Natural killer cell treated with Interleukin-12 subunit alpha and Interleukin-12 subunit beta and Interleukin-15 and Interleukin-18, amount 100 ng/mL, for 72 hours (primary cell): ENCODE measurements at regions not wholly inside any gene's neighbourhood (a gene's known extent, or its start where the extent isn't known, plus 50 kb on each side); places are given as distances from the start of the nearest gene placed in this dataset.
A peak's percentile ranks its signal among the peaks of the same experiment; 100 is the strongest.

Experiments used
- ATAC-seq, 2 donors: fragments of 150-1000 bp; cut with Tn5 transposase in 1 of 2; sonication (Bioruptor Pico), chemical (Tn5 transposase) in 1 of 2; 2 replicates each; pipeline ENCODE4 v1.10.0; 2021
- DNase-seq: peaks from one replicate; pipeline ENCODE4 v3.0.0; 2022; ENCODE audit warnings: low spot score
- H3K27ac Mint-ChIP-seq, 2 donors: 1 replicate in 1 of 2; 2 replicates in 1 of 2; pipeline ENCODE4 v1.8.0; 2022; ENCODE audit warnings: mixed read lengths in 2 of 2, mild to moderate bottlenecking in 1 of 2, moderate library complexity in 1 of 2
- H3K27me3 Mint-ChIP-seq, 2 donors: 1 replicate in 1 of 2; 2 replicates in 1 of 2; pipeline ENCODE4 v1.8.0; 2022; ENCODE audit warnings: mixed read lengths in 2 of 2
- H3K36me3 Mint-ChIP-seq: one replicate; pipeline ENCODE4 v1.8.0; 2022; ENCODE audit warnings: mixed read lengths
- H3K4me1 Mint-ChIP-seq, 2 donors: 1 replicate in 1 of 2; 2 replicates in 1 of 2; pipeline ENCODE4 v1.8.0; 2022; ENCODE audit warnings: low read depth in 2 of 2, mixed read lengths in 2 of 2, mild to moderate bottlenecking in 1 of 2
- H3K4me3 Mint-ChIP-seq: one replicate; pipeline ENCODE4 v1.8.0; 2022; ENCODE audit warnings: mixed read lengths
- H3K9me3 Mint-ChIP-seq: 2 replicates; pipeline ENCODE4 v1.8.0; 2022; ENCODE audit warnings: mixed read lengths

DNA sequence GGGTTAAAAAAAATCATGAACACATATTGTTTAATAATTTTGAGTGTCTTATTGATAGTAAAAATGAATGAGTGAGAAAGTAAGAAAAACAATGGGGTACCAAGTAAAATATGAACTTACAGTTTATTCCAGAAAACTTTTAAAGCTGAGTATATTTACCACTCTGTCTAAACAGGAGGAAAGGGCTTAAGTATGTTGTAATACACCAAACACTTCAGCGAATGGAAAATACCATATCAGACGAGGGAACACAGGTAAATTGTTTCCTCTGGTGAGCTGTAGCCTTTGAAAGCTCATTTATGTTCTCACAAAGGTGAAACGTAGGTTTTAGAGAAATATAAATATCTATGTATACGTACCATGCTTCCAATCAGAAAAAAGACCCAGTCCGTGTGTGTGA, 1209.6 kb upstream of the ZEB2 start:
- no peak for ATAC-seq

GRCh38 chr2:145728511-145728910, 1208.6 kb upstream of the ZEB2 start:
- Mint-ChIP-seq H3K4me1 (peaks cover 0 to 14% of the 10 kb centered on the region in 2 donors), H3K4me3 (no peak overlapping the region), H3K36me3 (no peaks in the 10 kb centered on the region), H3K27ac (no peak overlapping the region), H3K9me3 (peaks cover 5% of the 10 kb centered on the region), H3K27me3 (peaks cover 2 to 28% of the 10 kb centered on the region in 2 donors)
- ATAC-seq (no peak), DNase-seq (no peak)

More for the DNA sequence above, 1209.6 kb upstream of the ZEB2 start:
- Mint-ChIP-seq H3K9me3 (peaks cover 5% of the 10 kb centered on the region), H3K27ac (no peak overlapping the region), H3K36me3 (no peaks in the 10 kb centered on the region), H3K27me3 (peaks cover 2 to 33% of the 10 kb centered on the region in 2 donors), H3K4me1 (peaks cover 0 to 9% of the 10 kb centered on the region in 2 donors), H3K4me3 (no peak overlapping the region)
- no peak for DNase-seq

GRCh38 chr2:145725876-145726275, 1206.0 kb upstream of the ZEB2 start:
- Mint-ChIP-seq H3K4me3 (no peak overlapping the region), H3K9me3 (peaks cover 5% of the 10 kb centered on the region), H3K27ac (no peak overlapping the region), H3K4me1 (peaks cover 0 to 17% of the 10 kb centered on the region in 2 donors), H3K36me3 (no peaks in the 10 kb centered on the region), H3K27me3 (peaks cover 0 to 8% of the 10 kb centered on the region in 2 donors)
- DNase-seq (no peak), ATAC-seq (peak; percentile 59 to 60)

- H3K4me3 Mint-ChIP-seq: no peak overlapping the region
- H3K9me3 Mint-ChIP-seq: peaks cover 5% of the 10 kb centered on the region
- H3K27ac Mint-ChIP-seq: no peak overlapping the region
- peaks cover 0 to 17% of the 10 kb centered on the region in 2 donors for H3K4me1 Mint-ChIP-seq
- peaks cover 0 to 8% of the 10 kb centered on the region in 2 donors for H3K27me3 Mint-ChIP-seq
- H3K36me3 Mint-ChIP-seq: no peaks in the 10 kb centered on the region
- DNase-seq (no peak), ATAC-seq (peak; percentile 49 to 60)
Observed at GRCh38 chr2:145724311-145724898, 1204.5 kb upstream of the ZEB2 start.

DNA sequence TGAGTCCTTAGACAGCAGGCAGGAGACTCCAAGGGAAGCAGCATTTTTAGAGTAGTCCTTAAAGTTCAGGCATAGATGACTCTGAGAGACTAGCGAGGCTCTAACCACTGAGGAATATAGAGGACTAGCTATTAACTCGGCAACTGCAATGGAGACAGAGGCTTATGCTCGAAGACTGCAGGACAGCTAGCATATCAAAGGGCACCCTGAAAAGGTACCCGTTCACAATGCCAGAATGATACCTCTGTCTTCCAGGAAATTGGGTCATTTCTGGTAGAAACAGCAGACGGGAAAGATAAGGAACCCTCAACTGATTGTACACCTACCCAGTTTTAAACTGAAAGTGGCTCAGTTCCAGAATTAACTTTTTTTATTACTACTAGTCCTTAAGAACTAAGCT, 1204.0 kb upstream of the ZEB2 start:
- peak; percentile 11 to 39 for ATAC-seq
- Mint-ChIP-seq H3K36me3 (no peaks in the 10 kb centered on the region), H3K27me3 (peaks cover 0 to 8% of the 10 kb centered on the region in 2 donors), H3K9me3 (peaks cover 5% of the 10 kb centered on the region), H3K4me1 (peaks cover 0 to 17% of the 10 kb centered on the region in 2 donors), H3K27ac (no peak overlapping the region), H3K4me3 (no peak overlapping the region)
- no peak for DNase-seq

DNA sequence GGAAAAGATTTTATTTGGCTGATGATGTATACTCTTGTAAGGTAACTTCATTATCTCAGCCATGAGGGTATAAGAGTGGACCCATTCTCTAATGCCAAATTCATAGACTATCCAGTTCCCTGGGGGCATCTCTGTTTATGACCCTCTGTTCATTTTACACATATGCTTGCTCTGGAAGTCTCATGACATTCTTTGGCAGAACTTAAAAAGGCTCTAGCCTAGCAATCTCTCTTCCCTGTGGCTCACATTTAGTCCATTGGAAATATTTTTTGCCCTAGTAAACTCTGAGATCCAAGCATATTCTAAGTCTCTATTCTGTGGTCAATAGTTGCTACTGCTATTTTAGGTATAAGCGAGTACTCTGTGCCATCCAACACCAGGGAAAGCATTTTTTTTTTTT, 1201.8 kb upstream of the ZEB2 start:
- Mint-ChIP-seq H3K27me3 (no peaks in the 10 kb centered on the region), H3K36me3 (no peaks in the 10 kb centered on the region), H3K9me3 (no peaks in the 10 kb centered on the region), H3K27ac (no peak overlapping the region), H3K4me3 (no peak overlapping the region), H3K4me1 (peaks cover 0 to 17% of the 10 kb centered on the region in 2 donors)
- ATAC-seq: no peak
- no peak for DNase-seq

GRCh38 chr2:145715601-145716000, 1195.7 kb upstream of the ZEB2 start:
- peaks cover 0 to 16% of the 10 kb centered on the region in 2 donors for H3K27me3 Mint-ChIP-seq
- peaks cover 6% of the 10 kb centered on the region for H3K36me3 Mint-ChIP-seq
- DNase-seq (no peak), ATAC-seq (no peak)
- no peaks in the 10 kb centered on the region for H3K4me1 Mint-ChIP-seq
- H3K27ac Mint-ChIP-seq: no peak overlapping the region
- H3K9me3 Mint-ChIP-seq: peaks cover 6% of the 10 kb centered on the region
- no peak overlapping the region for H3K4me3 Mint-ChIP-seq

DNA sequence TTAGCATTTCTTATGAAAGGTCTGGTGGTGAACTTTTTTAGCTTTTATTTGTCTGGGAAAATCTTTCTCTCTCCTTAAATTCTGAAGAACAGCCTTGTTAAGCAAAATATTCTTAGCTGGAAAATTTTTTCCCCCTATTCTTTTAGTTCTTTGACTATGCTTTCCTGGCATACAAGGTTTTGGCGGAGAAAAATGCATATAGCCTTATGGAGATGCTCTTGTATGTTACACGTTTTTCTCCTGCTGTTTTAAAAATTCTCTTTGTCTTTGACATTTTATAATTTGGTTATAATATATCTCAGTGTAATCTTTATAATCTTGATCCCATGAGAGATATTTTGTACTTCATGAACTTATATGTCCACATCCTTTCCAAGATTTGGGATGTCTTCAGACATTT, 1190.4 kb upstream of the ZEB2 start:
- ATAC-seq: no peak
- H3K4me3 Mint-ChIP-seq: no peak overlapping the region
- peaks cover 10% of the 10 kb centered on the region for H3K9me3 Mint-ChIP-seq
- H3K27ac Mint-ChIP-seq: no peak overlapping the region
- peaks cover 4 to 24% of the 10 kb centered on the region in 2 donors for H3K27me3 Mint-ChIP-seq
- H3K4me1 Mint-ChIP-seq: no peaks in the 10 kb centered on the region
- DNase-seq: no peak
- H3K36me3 Mint-ChIP-seq: peaks cover 10% of the 10 kb centered on the region

DNA sequence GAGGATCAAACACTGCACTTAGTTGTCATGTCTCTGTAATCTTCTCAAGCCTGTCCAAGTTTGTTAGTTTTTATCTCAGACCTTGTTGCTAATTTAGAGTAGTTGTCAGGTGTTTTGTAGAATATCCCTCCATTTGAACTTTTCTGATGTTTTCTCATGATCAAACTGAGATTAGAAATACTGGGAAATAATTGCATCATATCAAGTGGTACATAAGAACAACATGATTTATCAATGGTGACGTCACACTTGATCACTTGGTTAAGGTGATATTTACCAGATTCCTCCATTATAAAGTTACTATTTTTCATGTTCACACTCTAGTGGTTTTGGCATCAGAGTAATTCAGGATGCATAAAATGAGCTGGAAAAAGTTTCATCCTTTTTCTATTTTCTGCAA, 1182.4 kb upstream of the ZEB2 start:
- peaks cover 2% of the 10 kb centered on the region for H3K9me3 Mint-ChIP-seq
- H3K27me3 Mint-ChIP-seq: peaks cover 0 to 8% of the 10 kb centered on the region in 2 donors
- H3K4me3 Mint-ChIP-seq: no peak overlapping the region
- peaks cover 6% of the 10 kb centered on the region for H3K36me3 Mint-ChIP-seq
- DNase-seq (no peak), ATAC-seq (no peak)
- H3K27ac Mint-ChIP-seq: no peak overlapping the region
- H3K4me1 Mint-ChIP-seq: no peaks in the 10 kb centered on the region

GRCh38 chr2:145692971-145693478, 1173.1 kb upstream of the ZEB2 start:
- no peak overlapping the region for H3K4me3 Mint-ChIP-seq
- ATAC-seq (peak; percentile 91 to 96), DNase-seq (peak; percentile 78)
- H3K9me3 Mint-ChIP-seq: no peaks in the 10 kb centered on the region
- H3K27me3 Mint-ChIP-seq: peaks cover 0 to 2% of the 10 kb centered on the region in 2 donors
- no peaks in the 10 kb centered on the region for H3K36me3 Mint-ChIP-seq
- peak overlapping the region in 1 of 2 donors; percentile 75 for H3K27ac Mint-ChIP-seq
- peaks cover 0 to 5% of the 10 kb centered on the region in 2 donors for H3K4me1 Mint-ChIP-seq

- Mint-ChIP-seq H3K4me3 (no peak overlapping the region), H3K4me1 (peaks cover 0 to 5% of the 10 kb centered on the region in 2 donors), H3K27me3 (peaks cover 0 to 12% of the 10 kb centered on the region in 2 donors), H3K9me3 (no peaks in the 10 kb centered on the region), H3K36me3 (no peaks in the 10 kb centered on the region), H3K27ac (peak overlapping the region in 1 of 2 donors; percentile 19)
- no peak for ATAC-seq
- no peak for DNase-seq
Observed at GRCh38 chr2:145691659-145692058, 1171.7 kb upstream of the ZEB2 start.

GRCh38 chr2:145690183-145690778, 1170.4 kb upstream of the ZEB2 start:
- DNase-seq (no peak), ATAC-seq (no peak)
- H3K9me3 Mint-ChIP-seq: no peaks in the 10 kb centered on the region
- no peaks in the 10 kb centered on the region for H3K36me3 Mint-ChIP-seq
- H3K4me3 Mint-ChIP-seq: no peak overlapping the region
- peaks cover 0 to 12% of the 10 kb centered on the region in 2 donors for H3K27me3 Mint-ChIP-seq
- peaks cover 0 to 5% of the 10 kb centered on the region in 2 donors for H3K4me1 Mint-ChIP-seq
- no peak overlapping the region for H3K27ac Mint-ChIP-seq

DNA sequence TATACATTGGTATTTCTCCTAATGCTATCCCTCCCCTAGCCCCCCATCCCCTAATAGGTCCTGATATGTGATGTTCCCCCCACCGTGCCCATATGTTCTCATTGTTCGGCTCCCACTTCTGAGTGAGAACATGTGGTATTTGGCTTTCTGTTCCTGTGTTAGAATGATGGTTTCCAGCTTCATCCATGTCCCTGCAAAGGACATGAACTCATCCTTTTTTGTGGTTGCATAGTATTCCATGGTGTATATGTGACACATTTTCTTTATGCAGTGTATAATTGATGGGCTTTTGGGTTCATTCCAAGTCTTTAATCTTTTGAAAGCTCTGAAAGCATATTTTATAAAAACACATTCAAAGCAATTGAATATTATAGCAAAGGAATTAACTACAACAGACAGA, 1169.4 kb upstream of the ZEB2 start:
- no peaks in the 10 kb centered on the region for H3K36me3 Mint-ChIP-seq
- peaks cover 0 to 5% of the 10 kb centered on the region in 2 donors for H3K4me1 Mint-ChIP-seq
- no peak for ATAC-seq
- no peaks in the 10 kb centered on the region for H3K9me3 Mint-ChIP-seq
- peaks cover 0 to 12% of the 10 kb centered on the region in 2 donors for H3K27me3 Mint-ChIP-seq
- DNase-seq: no peak
- H3K4me3 Mint-ChIP-seq: no peak overlapping the region
- no peak overlapping the region for H3K27ac Mint-ChIP-seq

- no peaks in the 10 kb centered on the region for H3K9me3 Mint-ChIP-seq
- H3K27me3 Mint-ChIP-seq: peaks cover 0 to 12% of the 10 kb centered on the region in 2 donors
- peaks cover 2 to 4% of the 10 kb centered on the region in 2 donors for H3K4me1 Mint-ChIP-seq
- H3K27ac Mint-ChIP-seq: peak overlapping the region; percentile 6 to 9
- H3K4me3 Mint-ChIP-seq: no peak overlapping the region
- DNase-seq (no peak), ATAC-seq (no peak)
- no peaks in the 10 kb centered on the region for H3K36me3 Mint-ChIP-seq
Observed at GRCh38 chr2:145688156-145688555, 1168.2 kb upstream of the ZEB2 start.
